ENCODE measurements at regions not wholly inside any gene's neighbourhood (a gene's known extent, or its start where the extent isn't known, plus 50 kb on each side); places are given as distances from the start of the nearest gene placed in this dataset.

GRCh38 chr2:78439122-78439521, 586.4 kb upstream of the REG3G start:
- Histone ChIP-seq H3K4me2 (ENCODE audit: low read length) (no peak overlapping the region), H3K4me3 (ENCODE audit: low read length) (no peak overlapping the region), H2BK120ac (ENCODE audit: low read depth, low read length) (no peak overlapping the region), H3K4me1 (ENCODE audit: control insufficient read depth, low read depth, low read length) (no peaks in the 10 kb centered on the region), H3K9ac (ENCODE audit: low read length) (no peak overlapping the region), H3K56ac (ENCODE audit: low read length) (no peak overlapping the region), H3K79me1 (ENCODE audit: low read length) (no peaks in the 10 kb centered on the region), H3K4ac (ENCODE audit: low read depth, low read length) (no peak overlapping the region), H2BK15ac (replicated peaks; ENCODE audit: low read depth) (no peak overlapping the region), H3K27me3 (ENCODE audit: insufficient read depth, low read length, poor library complexity) (no peaks in the 10 kb centered on the region), H2BK5ac (ENCODE audit: low read length) (no peak overlapping the region), H2AK5ac (ENCODE audit: low read length) (no peak overlapping the region), H4K8ac (ENCODE audit: low read depth, low read length) (no peak overlapping the region), H3K23ac (ENCODE audit: low read length) (no peak overlapping the region), H3K18ac (ENCODE audit: low read length) (no peak overlapping the region), H3K27ac (ENCODE audit: low read depth, low read length) (no peak overlapping the region), H4K5ac (ENCODE audit: low read length) (no peak overlapping the region), H3K79me2 (ENCODE audit: control insufficient read depth, insufficient read depth, low read length) (no peaks in the 10 kb centered on the region), H3K36me3 (ENCODE audit: control insufficient read depth, insufficient read depth, low read length) (no peaks in the 10 kb centered on the region)
- WGBS (ENCODE audit: extremely low coverage, insufficient coverage, low lambda C conversion rate): no CpG with 5 or more reads among the region's 2 CpGs
- DNase-seq: no peak

- Histone ChIP-seq H2BK5ac (ENCODE audit: low read length) (no peak overlapping the region), H3K27ac (ENCODE audit: low read depth, low read length) (no peak overlapping the region), H3K18ac (ENCODE audit: low read length) (no peak overlapping the region), H3K79me1 (ENCODE audit: low read length) (no peaks in the 10 kb centered on the region), H2AK5ac (ENCODE audit: low read length) (no peak overlapping the region), H3K56ac (ENCODE audit: low read length) (no peak overlapping the region), H3K4me1 (ENCODE audit: control insufficient read depth, low read depth, low read length) (no peaks in the 10 kb centered on the region), H3K27me3 (ENCODE audit: insufficient read depth, low read length, poor library complexity) (no peaks in the 10 kb centered on the region), H3K4ac (ENCODE audit: low read depth, low read length) (no peak overlapping the region), H3K79me2 (ENCODE audit: control insufficient read depth, insufficient read depth, low read length) (no peaks in the 10 kb centered on the region), H2BK120ac (ENCODE audit: low read depth, low read length) (no peak overlapping the region), H3K36me3 (ENCODE audit: control insufficient read depth, insufficient read depth, low read length) (no peaks in the 10 kb centered on the region), H2BK15ac (replicated peaks; ENCODE audit: low read depth) (no peak overlapping the region), H4K5ac (ENCODE audit: low read length) (no peak overlapping the region), H3K4me2 (ENCODE audit: low read length) (no peak overlapping the region), H4K8ac (ENCODE audit: low read depth, low read length) (no peak overlapping the region), H3K9ac (ENCODE audit: low read length) (no peak overlapping the region), H3K4me3 (ENCODE audit: low read length) (no peak overlapping the region), H3K23ac (ENCODE audit: low read length) (no peak overlapping the region)
- no CpG with 5 or more reads among the region's 2 CpGs for WGBS (ENCODE audit: extremely low coverage, insufficient coverage, low lambda C conversion rate)
- no peak for DNase-seq
Measured at GRCh38 chr2:78455586-78455985, 569.9 kb upstream of the REG3G start.

GRCh38 chr2:78457269-78457668, 568.2 kb upstream of the REG3G start:
- WGBS (ENCODE audit: extremely low coverage, insufficient coverage, low lambda C conversion rate): no CpG with 5 or more reads among the region's 1 CpG
- Histone ChIP-seq H3K4me3 (ENCODE audit: low read length) (no peak overlapping the region), H3K36me3 (ENCODE audit: control insufficient read depth, insufficient read depth, low read length) (no peaks in the 10 kb centered on the region), H3K56ac (ENCODE audit: low read length) (no peak overlapping the region), H3K9ac (ENCODE audit: low read length) (no peak overlapping the region), H3K27ac (ENCODE audit: low read depth, low read length) (no peak overlapping the region), H4K5ac (ENCODE audit: low read length) (no peak overlapping the region), H3K4ac (ENCODE audit: low read depth, low read length) (no peak overlapping the region), H3K23ac (ENCODE audit: low read length) (no peak overlapping the region), H2BK5ac (ENCODE audit: low read length) (no peak overlapping the region), H3K79me1 (ENCODE audit: low read length) (no peaks in the 10 kb centered on the region), H3K4me1 (ENCODE audit: control insufficient read depth, low read depth, low read length) (no peaks in the 10 kb centered on the region), H3K4me2 (ENCODE audit: low read length) (no peak overlapping the region), H2AK5ac (ENCODE audit: low read length) (no peak overlapping the region), H3K18ac (ENCODE audit: low read length) (no peak overlapping the region), H2BK120ac (ENCODE audit: low read depth, low read length) (no peak overlapping the region), H3K79me2 (ENCODE audit: control insufficient read depth, insufficient read depth, low read length) (no peaks in the 10 kb centered on the region), H3K27me3 (ENCODE audit: insufficient read depth, low read length, poor library complexity) (no peaks in the 10 kb centered on the region), H2BK15ac (replicated peaks; ENCODE audit: low read depth) (no peak overlapping the region), H4K8ac (ENCODE audit: low read depth, low read length) (no peak overlapping the region)
- DNase-seq: no peak

- Histone ChIP-seq H3K79me2 (ENCODE audit: control insufficient read depth, insufficient read depth, low read length) (no peaks in the 10 kb centered on the region), H3K18ac (ENCODE audit: low read length) (no peak overlapping the region), H3K4me2 (ENCODE audit: low read length) (no peak overlapping the region), H3K27ac (ENCODE audit: low read depth, low read length) (no peak overlapping the region), H4K5ac (ENCODE audit: low read length) (no peak overlapping the region), H3K79me1 (ENCODE audit: low read length) (no peaks in the 10 kb centered on the region), H2BK120ac (ENCODE audit: low read depth, low read length) (no peak overlapping the region), H3K56ac (ENCODE audit: low read length) (no peak overlapping the region), H2BK5ac (ENCODE audit: low read length) (no peak overlapping the region), H3K36me3 (ENCODE audit: control insufficient read depth, insufficient read depth, low read length) (no peaks in the 10 kb centered on the region), H3K27me3 (ENCODE audit: insufficient read depth, low read length, poor library complexity) (no peaks in the 10 kb centered on the region), H2BK15ac (replicated peaks; ENCODE audit: low read depth) (no peak overlapping the region), H3K23ac (ENCODE audit: low read length) (no peak overlapping the region), H3K9ac (ENCODE audit: low read length) (no peak overlapping the region), H2AK5ac (ENCODE audit: low read length) (no peak overlapping the region), H3K4me1 (ENCODE audit: control insufficient read depth, low read depth, low read length) (no peaks in the 10 kb centered on the region), H3K4ac (ENCODE audit: low read depth, low read length) (no peak overlapping the region), H4K8ac (ENCODE audit: low read depth, low read length) (no peak overlapping the region), H3K4me3 (ENCODE audit: low read length) (no peak overlapping the region)
- 100% methylated on average over 3 of the region's 3 CpGs for WGBS (ENCODE audit: extremely low coverage, insufficient coverage, low lambda C conversion rate)
- peak; percentile 21 for DNase-seq
Measured at GRCh38 chr2:78465707-78466106, 559.8 kb upstream of the REG3G start.

- H3K4me1 ChIP-seq (ENCODE audit: control insufficient read depth, low read depth, low read length): no peaks in the 10 kb centered on the region
- no peak overlapping the region for H3K4me2 ChIP-seq (ENCODE audit: low read length)
- H2BK15ac ChIP-seq (replicated peaks; ENCODE audit: low read depth): no peak overlapping the region
- no peak overlapping the region for H3K4ac ChIP-seq (ENCODE audit: low read depth, low read length)
- no peak overlapping the region for H2AK5ac ChIP-seq (ENCODE audit: low read length)
- H3K9ac ChIP-seq (ENCODE audit: low read length): no peak overlapping the region
- H4K8ac ChIP-seq (ENCODE audit: low read depth, low read length): no peak overlapping the region
- DNase-seq: peak; percentile 3
- H3K36me3 ChIP-seq (ENCODE audit: control insufficient read depth, insufficient read depth, low read length): no peaks in the 10 kb centered on the region
- no peak overlapping the region for H3K4me3 ChIP-seq (ENCODE audit: low read length)
- WGBS (ENCODE audit: extremely low coverage, insufficient coverage, low lambda C conversion rate): no CpG with 5 or more reads among the region's 8 CpGs
- H2BK120ac ChIP-seq (ENCODE audit: low read depth, low read length): no peak overlapping the region
- H3K56ac ChIP-seq (ENCODE audit: low read length): no peak overlapping the region
- no peak overlapping the region for H2BK5ac ChIP-seq (ENCODE audit: low read length)
- H3K18ac ChIP-seq (ENCODE audit: low read length): no peak overlapping the region
- H4K5ac ChIP-seq (ENCODE audit: low read length): no peak overlapping the region
- no peak overlapping the region for H3K27ac ChIP-seq (ENCODE audit: low read depth, low read length)
- no peaks in the 10 kb centered on the region for H3K79me2 ChIP-seq (ENCODE audit: control insufficient read depth, insufficient read depth, low read length)
- no peaks in the 10 kb centered on the region for H3K79me1 ChIP-seq (ENCODE audit: low read length)
- H3K23ac ChIP-seq (ENCODE audit: low read length): no peak overlapping the region
- no peaks in the 10 kb centered on the region for H3K27me3 ChIP-seq (ENCODE audit: insufficient read depth, low read length, poor library complexity)
Measured at GRCh38 chr2:78476619-78477229, 548.8 kb upstream of the REG3G start.

GRCh38 chr2:78486565-78486964, 538.9 kb upstream of the REG3G start:
- Histone ChIP-seq H3K27me3 (ENCODE audit: insufficient read depth, low read length, poor library complexity) (no peaks in the 10 kb centered on the region), H2BK15ac (replicated peaks; ENCODE audit: low read depth) (no peak overlapping the region), H3K56ac (ENCODE audit: low read length) (no peak overlapping the region), H3K27ac (ENCODE audit: low read depth, low read length) (no peak overlapping the region), H3K9ac (ENCODE audit: low read length) (no peak overlapping the region), H3K4me2 (ENCODE audit: low read length) (no peak overlapping the region), H3K79me2 (ENCODE audit: control insufficient read depth, insufficient read depth, low read length) (no peaks in the 10 kb centered on the region), H2AK5ac (ENCODE audit: low read length) (no peak overlapping the region), H4K8ac (ENCODE audit: low read depth, low read length) (no peak overlapping the region), H3K79me1 (ENCODE audit: low read length) (no peaks in the 10 kb centered on the region), H3K4ac (ENCODE audit: low read depth, low read length) (no peak overlapping the region), H3K23ac (ENCODE audit: low read length) (no peak overlapping the region), H3K4me3 (ENCODE audit: low read length) (no peak overlapping the region), H2BK120ac (ENCODE audit: low read depth, low read length) (no peak overlapping the region), H4K5ac (ENCODE audit: low read length) (no peak overlapping the region), H3K18ac (ENCODE audit: low read length) (no peak overlapping the region), H2BK5ac (ENCODE audit: low read length) (no peak overlapping the region), H3K4me1 (ENCODE audit: control insufficient read depth, low read depth, low read length) (no peaks in the 10 kb centered on the region), H3K36me3 (ENCODE audit: control insufficient read depth, insufficient read depth, low read length) (no peaks in the 10 kb centered on the region)
- no peak for DNase-seq
